H9 (cell line): ENCODE measurements at regions not wholly inside any gene's neighbourhood (a gene's known extent, or its start where the extent isn't known, plus 50 kb on each side); places are given as distances from the start of the nearest gene placed in this dataset.

Experiments
- DNase-seq: peaks from one replicate; pipeline ENCODE4 v3.0.0-alpha.2; 2017
- H2AFZ ChIP-seq: one replicate; pipeline ENCODE4 v1.6.1; 2013; ENCODE audit warnings: mild to moderate bottlenecking, low read length, control low read depth, moderate library complexity
- H2AK5ac ChIP-seq: 2 replicates; pipeline ENCODE4 v1.6.1; 2013; ENCODE audit warnings: low read length, control low read depth, mixed read lengths; ENCODE audit not compliant: insufficient read length
- H2BK120ac ChIP-seq: one replicate; pipeline ENCODE4 v1.6.1; 2013; ENCODE audit warnings: low read depth, mild to moderate bottlenecking, low read length, control low read depth, inconsistent platforms; ENCODE audit not compliant: poor library complexity, severe bottlenecking
- H2BK12ac ChIP-seq: 2 replicates; pipeline ENCODE4 v1.6.1; 2013; ENCODE audit warnings: low read length, control low read depth, mixed read lengths, low read depth; ENCODE audit not compliant: insufficient read length
- H2BK15ac ChIP-seq: 2 replicates; pipeline ENCODE4 v1.6.1; 2013; ENCODE audit warnings: low read depth, low read length, control low read depth
- H2BK20ac ChIP-seq: one replicate; pipeline ENCODE4 v1.6.1; 2013; ENCODE audit warnings: low read depth, mild to moderate bottlenecking, low read length, control low read depth, inconsistent platforms; ENCODE audit not compliant: poor library complexity, severe bottlenecking
- H2BK5ac ChIP-seq: 2 replicates; pipeline ENCODE4 v1.6.1; 2013; ENCODE audit warnings: low read length, control low read depth, mixed read lengths; ENCODE audit not compliant: insufficient read length
- H3K14ac ChIP-seq: 2 replicates; pipeline ENCODE4 v1.6.1; 2013; ENCODE audit warnings: low read length, control low read depth; ENCODE audit not compliant: insufficient read depth
- H3K18ac ChIP-seq: 2 replicates; pipeline ENCODE4 v1.6.1; 2013; ENCODE audit warnings: low read depth, mild to moderate bottlenecking, mixed read lengths, low read length, control low read depth; ENCODE audit not compliant: insufficient read length
- H3K23ac ChIP-seq: 2 replicates; pipeline ENCODE4 v1.6.1; 2013; ENCODE audit warnings: low read length, control low read depth, mixed read lengths, low read depth; ENCODE audit not compliant: insufficient read length
- H3K23me2 ChIP-seq: 2 replicates; pipeline ENCODE4 v1.6.1; 2013; ENCODE audit warnings: low read depth, mild to moderate bottlenecking, mixed read lengths, low read length, control low read depth; ENCODE audit not compliant: insufficient read length, poor library complexity, severe bottlenecking
- H3K27ac ChIP-seq: 2 replicates; pipeline ENCODE4 v1.5.1; 2013; ENCODE audit warnings: low read length, control low read depth, mixed read lengths, low read depth; ENCODE audit not compliant: insufficient read length
- H3K27me3 ChIP-seq: 2 replicates; pipeline ENCODE4 v1.6.1; 2013; ENCODE audit warnings: low read length, control low read depth, inconsistent platforms; ENCODE audit not compliant: insufficient read depth
- H3K4ac ChIP-seq: 2 replicates; pipeline ENCODE4 v1.6.1; 2013; ENCODE audit warnings: low read depth, mild to moderate bottlenecking, control low read depth, inconsistent platforms, low read length, moderate library complexity
- H3K4me1 ChIP-seq: 2 replicates; pipeline ENCODE4 v1.6.1; 2013; ENCODE audit warnings: low read length, control low read depth, inconsistent platforms; ENCODE audit not compliant: insufficient read depth
- H3K4me2 ChIP-seq: 2 replicates; pipeline ENCODE4 v1.6.1; 2013; ENCODE audit warnings: low read length, control low read depth, mixed read lengths; ENCODE audit not compliant: insufficient read length, insufficient read depth
- H3K56ac ChIP-seq: 2 replicates; pipeline ENCODE4 v1.6.1; 2013; ENCODE audit warnings: low read depth, mild to moderate bottlenecking, mixed read lengths, low read length, control low read depth; ENCODE audit not compliant: insufficient read length
- H3K79me1 ChIP-seq: 2 replicates; pipeline ENCODE4 v1.6.1; 2013; ENCODE audit warnings: low read depth, mild to moderate bottlenecking, moderate library complexity, low read length, control low read depth, inconsistent platforms; ENCODE audit not compliant: insufficient read depth, poor library complexity, severe bottlenecking
- H3K79me2 ChIP-seq: 2 replicates; pipeline ENCODE4 v1.6.1; 2013; ENCODE audit warnings: low read length, control low read depth, inconsistent platforms; ENCODE audit not compliant: insufficient read depth
- H3K9ac ChIP-seq: 2 replicates; pipeline ENCODE4 v1.6.1; 2013; ENCODE audit warnings: low read length, control low read depth, mixed read lengths; ENCODE audit not compliant: insufficient read length; ENCODE audit errors: extremely low read depth
- H3K9me3 ChIP-seq: one replicate; pipeline ENCODE4 v1.6.1; 2013; ENCODE audit warnings: low read depth, low read length, inconsistent platforms; ENCODE audit not compliant: control insufficient read depth
- H3T11ph ChIP-seq: one replicate; pipeline ENCODE4 v1.6.1; 2013; ENCODE audit warnings: mild to moderate bottlenecking, low read length, control low read depth, inconsistent platforms
- H4K20me1 ChIP-seq: one replicate; pipeline ENCODE4 v1.6.1; 2013; ENCODE audit not compliant: control insufficient read depth, insufficient read length, insufficient read depth
- H4K5ac ChIP-seq: 2 replicates; pipeline ENCODE4 v1.6.1; 2013; ENCODE audit warnings: low read depth, mild to moderate bottlenecking, mixed read lengths, low read length, control low read depth; ENCODE audit not compliant: insufficient read length
- H4K8ac ChIP-seq: replicated peaks from 2 replicates; pipeline ENCODE4 v1.6.1; 2013; ENCODE audit warnings: low read length, control low read depth, mixed read lengths, low read depth; ENCODE audit not compliant: insufficient read length
- H4K91ac ChIP-seq: 2 replicates; pipeline ENCODE4 v1.6.1; 2013; ENCODE audit warnings: low read depth, mild to moderate bottlenecking, moderate library complexity, mixed read lengths, low read length, control low read depth; ENCODE audit not compliant: insufficient read length
- H3K27ac Mint-ChIP-seq, 3 experiments: 2 replicates in 2 of 3; 3 replicates in 1 of 3; pipeline ENCODE4 v1.8.0; 2020 to 2021; ENCODE audit warnings: mixed read lengths in 3 of 3, mild to moderate bottlenecking in 1 of 3, moderate library complexity in 1 of 3
- H3K27me3 Mint-ChIP-seq: 2 replicates; pipeline ENCODE4 v1.8.0; 2021; ENCODE audit warnings: low read depth, mild to moderate bottlenecking, moderate library complexity, mixed read lengths
- H3K36me3 Mint-ChIP-seq, 3 experiments: 2 replicates in 2 of 3; 3 replicates in 1 of 3; pipeline ENCODE4 v1.8.0; 2020 to 2021; ENCODE audit warnings: low read depth in 3 of 3, mixed read lengths in 3 of 3; ENCODE audit not compliant: insufficient read depth in 1 of 3
- H3K4me1 Mint-ChIP-seq, 2 experiments: 2 replicates each; pipeline ENCODE4 v1.8.0; 2020; ENCODE audit warnings: mixed read lengths in 2 of 2
- H3K4me3 Mint-ChIP-seq, 2 experiments: 2 replicates in 1 of 2; 3 replicates in 1 of 2; pipeline ENCODE4 v1.8.0; 2020 to 2021; ENCODE audit warnings: mild to moderate bottlenecking in 2 of 2, mixed read lengths in 2 of 2, moderate library complexity in 1 of 2
- H3K9me3 Mint-ChIP-seq, 2 experiments: 2 replicates in 1 of 2; 3 replicates in 1 of 2; pipeline ENCODE4 v1.8.0; 2020; ENCODE audit warnings: mild to moderate bottlenecking in 2 of 2, mixed read lengths in 2 of 2, moderate library complexity in 1 of 2
- WGBS: extraction: QIAGEN DNeasy Blood & Tissue Kit; methylation state at CpG from one replicate; pipeline ENCODE4 v1.1.7; 2013; ENCODE audit warnings: missing lambda C conversion rate, low lambda C conversion rate, mixed read lengths; ENCODE audit not compliant: insufficient read length; ENCODE audit errors: extremely low coverage; 5-methylcytosine and 5-hydroxymethylcytosine counted together
- TF ChIP-seq, protein P1 (sequence below): fragments of 200-600 bp; sonication (generic); conservative IDR thresholded peaks from 3 replicates; pipeline ENCODE4 v1.8.0; 2021; ENCODE audit warnings: antibody characterized with exemption, mild to moderate bottlenecking

DNA sequence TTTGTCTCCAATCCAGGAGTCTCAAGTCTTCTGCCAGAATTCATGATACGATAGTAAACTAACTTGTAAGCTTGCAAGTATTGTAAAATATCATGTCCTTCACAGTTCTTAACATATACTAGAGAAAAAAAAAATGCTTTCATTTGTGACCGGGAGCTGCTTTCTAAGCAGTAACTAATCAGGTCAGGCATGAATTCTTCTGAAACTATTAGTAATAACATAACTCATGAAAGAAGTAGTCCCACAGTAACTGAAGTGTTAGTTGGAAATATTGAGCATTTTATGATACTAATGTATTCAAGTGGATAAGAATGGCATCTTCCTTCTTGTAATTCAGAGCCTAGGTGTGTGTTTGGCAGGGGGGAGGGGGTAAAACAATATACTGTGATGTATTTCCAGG lies 665.6 kb downstream of the DNAJB9 start:
- H3K4me2 ChIP-seq = no peak overlapping the region
- no peak for DNase-seq

More for the DNA sequence above, 665.6 kb downstream of the DNAJB9 start:
- no peak overlapping the region for H2AFZ ChIP-seq
- no peak overlapping the region for H2BK5ac ChIP-seq
- no peaks in the 10 kb centered on the region for H4K20me1 ChIP-seq
- H4K91ac ChIP-seq = no peak overlapping the region
- no peak overlapping the region for H2BK12ac ChIP-seq
- no peak overlapping the region for H3K27ac Mint-ChIP-seq
- H3K9me3 Mint-ChIP-seq = peaks cover 10 to 17% of the 10 kb centered on the region in 2 experiments
- no peak overlapping the region for H3K4ac ChIP-seq
- no peak overlapping the region for H3K14ac ChIP-seq
- no peak overlapping the region for H2BK120ac ChIP-seq
- no peak overlapping the region for H3K4me3 Mint-ChIP-seq
- H3K9me3 ChIP-seq = no peaks in the 10 kb centered on the region
- no peaks in the 10 kb centered on the region for H3K27me3 ChIP-seq
- H3T11ph ChIP-seq = no peak overlapping the region
- no peak overlapping the region for H3K23ac ChIP-seq
- no CpG with 5 or more reads among the region's 2 CpGs for WGBS
- no peak overlapping the region for H3K18ac ChIP-seq
- TF ChIP-seq, protein P1, sequence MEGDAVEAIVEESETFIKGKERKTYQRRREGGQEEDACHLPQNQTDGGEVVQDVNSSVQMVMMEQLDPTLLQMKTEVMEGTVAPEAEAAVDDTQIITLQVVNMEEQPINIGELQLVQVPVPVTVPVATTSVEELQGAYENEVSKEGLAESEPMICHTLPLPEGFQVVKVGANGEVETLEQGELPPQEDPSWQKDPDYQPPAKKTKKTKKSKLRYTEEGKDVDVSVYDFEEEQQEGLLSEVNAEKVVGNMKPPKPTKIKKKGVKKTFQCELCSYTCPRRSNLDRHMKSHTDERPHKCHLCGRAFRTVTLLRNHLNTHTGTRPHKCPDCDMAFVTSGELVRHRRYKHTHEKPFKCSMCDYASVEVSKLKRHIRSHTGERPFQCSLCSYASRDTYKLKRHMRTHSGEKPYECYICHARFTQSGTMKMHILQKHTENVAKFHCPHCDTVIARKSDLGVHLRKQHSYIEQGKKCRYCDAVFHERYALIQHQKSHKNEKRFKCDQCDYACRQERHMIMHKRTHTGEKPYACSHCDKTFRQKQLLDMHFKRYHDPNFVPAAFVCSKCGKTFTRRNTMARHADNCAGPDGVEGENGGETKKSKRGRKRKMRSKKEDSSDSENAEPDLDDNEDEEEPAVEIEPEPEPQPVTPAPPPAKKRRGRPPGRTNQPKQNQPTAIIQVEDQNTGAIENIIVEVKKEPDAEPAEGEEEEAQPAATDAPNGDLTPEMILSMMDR = no peak
- H3K4me1 Mint-ChIP-seq = peaks cover 12 to 13% of the 10 kb centered on the region in 2 experiments
- no peak overlapping the region for H3K56ac ChIP-seq
- no peak overlapping the region for H4K5ac ChIP-seq
- H3K9ac ChIP-seq = no peak overlapping the region
- no peaks in the 10 kb centered on the region for H3K4me1 ChIP-seq
- no peaks in the 10 kb centered on the region for H3K79me2 ChIP-seq
- no peak overlapping the region for H2BK15ac ChIP-seq
- no peaks in the 10 kb centered on the region for H3K27me3 Mint-ChIP-seq
- no peaks in the 10 kb centered on the region for H3K79me1 ChIP-seq
- no peak overlapping the region for H3K27ac ChIP-seq
- peaks cover 3 to 13% (median 11%) of the 10 kb centered on the region in 3 experiments; a peak in 5 of 7 replicates for H3K36me3 Mint-ChIP-seq
- H4K8ac ChIP-seq = no peak overlapping the region
- H2AK5ac ChIP-seq = no peak overlapping the region
- H2BK20ac ChIP-seq = no peak overlapping the region
- H3K23me2 ChIP-seq = no peaks in the 10 kb centered on the region
